OCI-LY1 (cell line): ENCODE measurements at regions not wholly inside any gene's neighbourhood (a gene's known extent, or its start where the extent isn't known, plus 50 kb on each side); places are given as distances from the start of the nearest gene placed in this dataset.

Experiments used
- H2AFZ ChIP-seq: fragments of 200-600 bp; sonication (generic), shearing (Covaris generic); 2 replicates; pipeline ENCODE4 v1.6.0; 2014; ENCODE audit warnings: antibody characterized with exemption, mild to moderate bottlenecking, low read length
- H3F3A ChIP-seq: fragments of 200-600 bp; sonication (generic), shearing (Covaris generic); 2 replicates; pipeline ENCODE4 v1.6.0; 2014; ENCODE audit warnings: mild to moderate bottlenecking, antibody characterized with exemption, low read length, moderate library complexity; ENCODE audit not compliant: insufficient read depth
- H3K27ac ChIP-seq: fragments of 200-600 bp; sonication (generic); 2 replicates; pipeline ENCODE4 v1.5.1; 2014; ENCODE audit warnings: low read length, mixed run types, mild to moderate bottlenecking, low read depth; ENCODE audit not compliant: poor library complexity, severe bottlenecking
- H3K27me3 ChIP-seq: fragments of 200-600 bp; sonication (generic); 2 replicates; pipeline ENCODE4 v1.6.0; 2014; ENCODE audit warnings: antibody characterized with exemption, mild to moderate bottlenecking, low read length, moderate library complexity; ENCODE audit not compliant: insufficient read depth
- H3K36me3 ChIP-seq: fragments of 200-600 bp; sonication (generic); 2 replicates; pipeline ENCODE4 v1.6.1; 2014; ENCODE audit warnings: mild to moderate bottlenecking, antibody characterized with exemption, low read length, moderate library complexity, mixed read lengths; ENCODE audit not compliant: insufficient read depth
- H3K4me1 ChIP-seq: fragments of 200-600 bp; sonication (generic); 2 replicates; pipeline ENCODE4 v1.5.1; 2014; ENCODE audit warnings: mild to moderate bottlenecking, low read length, moderate library complexity; ENCODE audit not compliant: insufficient read depth, severe bottlenecking
- H3K4me2 ChIP-seq: fragments of 200-600 bp; sonication (generic), shearing (Covaris generic); 2 replicates; pipeline ENCODE4 v1.6.1; 2014; ENCODE audit warnings: low read length
- H3K4me3 ChIP-seq: fragments of 200-600 bp; sonication (generic); 2 replicates; pipeline ENCODE4 v1.5.1; 2014; ENCODE audit warnings: low read length, low read depth, mild to moderate bottlenecking, mixed read lengths; ENCODE audit not compliant: poor library complexity, severe bottlenecking
- H3K79me2 ChIP-seq: fragments of 200-600 bp; shearing (Covaris generic); 2 replicates; pipeline ENCODE4 v1.6.1; 2016; ENCODE audit warnings: mixed run types, low read length, mixed read lengths; ENCODE audit not compliant: insufficient read depth
- H3K9ac ChIP-seq: fragments of 200-600 bp; sonication (generic), shearing (Covaris generic); 2 replicates; pipeline ENCODE4 v1.6.1; 2014; ENCODE audit warnings: mild to moderate bottlenecking, low read length, mixed read lengths
- H3K9me2 ChIP-seq: fragments of 200-600 bp; sonication (generic), shearing (Covaris generic); 2 replicates; pipeline ENCODE4 v1.6.1; 2014; ENCODE audit warnings: low read depth, mild to moderate bottlenecking, low read length, mixed read lengths
- H3K9me3 ChIP-seq: fragments of 200-600 bp; shearing (Covaris generic); 2 replicates; pipeline ENCODE4 v1.6.1; 2014; ENCODE audit warnings: low read length, mixed read lengths
- H4K20me1 ChIP-seq: fragments of 200-600 bp; sonication (generic), shearing (Covaris generic); 2 replicates; pipeline ENCODE4 v1.6.0; 2016; ENCODE audit warnings: mild to moderate bottlenecking, low read length; ENCODE audit not compliant: insufficient read depth
- CTCF ChIP-seq: fragments of 200-600 bp; sonication (generic), shearing (Covaris generic); IDR thresholded peaks from 2 replicates; pipeline ENCODE4 v1.5.1; 2017; ENCODE audit warnings: mild to moderate bottlenecking, antibody characterized with exemption, low read length, moderate library complexity, mixed read lengths
- EZH2 ChIP-seq: fragments of 200-600 bp; sonication (generic), shearing (Covaris generic); IDR thresholded peaks from 2 replicates; pipeline ENCODE4 v1.8.0; 2017; ENCODE audit warnings: borderline replicate concordance, mixed run types, mild to moderate bottlenecking, antibody characterized with exemption, low read length, moderate library complexity, mixed read lengths

GRCh38 chr2:129439406-129440302 is 539.8 kb upstream of the RAB6C start:
- Histone ChIP-seq H3K27me3 (0 out of 2 replicates have a peak, but pooled peaks cover 3% of the 10 kb centered on the region), H3K79me2 (no peaks in the 10 kb centered on the region), H3K4me1 (no peaks in the 10 kb centered on the region), H3K4me2 (no peak overlapping the region), H3K27ac (no peak overlapping the region), H2AFZ (no peak overlapping the region), H3F3A (no peaks in the 10 kb centered on the region), H3K4me3 (no peak overlapping the region), H3K9ac (no peak overlapping the region), H3K9me2 (no peaks in the 10 kb centered on the region), H3K36me3 (no peaks in the 10 kb centered on the region), H4K20me1 (no peaks in the 10 kb centered on the region), H3K9me3 (no peaks in the 10 kb centered on the region)
- TF ChIP-seq EZH2, result no peak
- TF ChIP-seq CTCF, result no peak

GRCh38 chr2:129441610-129442009 is 537.9 kb upstream of the RAB6C start:
- no peaks in the 10 kb centered on the region for H3K79me2 ChIP-seq
- H3K27me3 ChIP-seq, result 0 out of 2 replicates have a peak, but pooled peaks cover 3% of the 10 kb centered on the region
- no peaks in the 10 kb centered on the region for H3K9me3 ChIP-seq
- H3F3A ChIP-seq, result no peaks in the 10 kb centered on the region
- no peak for TF ChIP-seq CTCF
- H3K9me2 ChIP-seq, result no peaks in the 10 kb centered on the region
- no peak overlapping the region for H3K27ac ChIP-seq
- no peak overlapping the region for H3K4me2 ChIP-seq
- H2AFZ ChIP-seq, result no peak overlapping the region
- no peaks in the 10 kb centered on the region for H3K4me1 ChIP-seq
- no peaks in the 10 kb centered on the region for H3K36me3 ChIP-seq
- no peak overlapping the region for H3K4me3 ChIP-seq
- H4K20me1 ChIP-seq, result no peaks in the 10 kb centered on the region
- H3K9ac ChIP-seq, result no peak overlapping the region

GRCh38 chr2:129443235-129443864 is 536.1 kb upstream of the RAB6C start:
- H3K4me3 ChIP-seq, result peak overlapping the region; percentile 60
- peak overlapping the region; percentile 42 for H3K4me2 ChIP-seq
- peak overlapping the region; percentile 70 for H2AFZ ChIP-seq

More at GRCh38 chr2:129443235-129443864, 536.1 kb upstream of the RAB6C start:
- no peaks in the 10 kb centered on the region for H3K9me3 ChIP-seq
- H3F3A ChIP-seq, result no peaks in the 10 kb centered on the region
- H3K79me2 ChIP-seq, result no peaks in the 10 kb centered on the region
- 0 out of 2 replicates have a peak, but pooled peaks cover 3% of the 10 kb centered on the region for H3K27me3 ChIP-seq
- no peaks in the 10 kb centered on the region for H3K36me3 ChIP-seq
- no peak for TF ChIP-seq CTCF
- TF ChIP-seq EZH2, result no peak
- H3K4me1 ChIP-seq, result no peaks in the 10 kb centered on the region
- H3K27ac ChIP-seq, result no peak overlapping the region
- no peak overlapping the region for H3K9ac ChIP-seq
- H4K20me1 ChIP-seq, result no peaks in the 10 kb centered on the region
- H3K9me2 ChIP-seq, result no peaks in the 10 kb centered on the region
